ENCODE measurements at regions not wholly inside any gene's neighbourhood (a gene's known extent, or its start where the extent isn't known, plus 50 kb on each side); places are given as distances from the start of the nearest gene placed in this dataset.

DNA sequence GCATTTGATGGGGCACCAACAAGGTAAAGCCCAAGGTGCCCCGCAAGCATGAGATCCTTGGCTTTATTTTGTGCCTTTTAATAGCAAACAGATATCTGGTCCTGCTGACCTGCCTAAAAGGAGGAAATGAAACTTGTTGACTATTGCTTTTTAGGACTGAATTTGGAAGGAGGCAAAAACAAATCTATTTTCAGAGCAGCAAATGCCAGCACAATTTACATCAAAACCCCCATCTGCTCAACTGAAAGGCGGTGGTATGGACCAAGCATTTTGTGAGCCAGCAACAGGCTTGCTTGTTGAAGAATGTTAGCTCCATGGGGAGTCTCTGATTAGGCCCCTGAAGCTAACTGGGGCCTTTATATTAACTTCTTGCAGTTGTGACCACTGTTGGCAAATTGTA lies 192.6 kb upstream of the E2F8 start:
- TF ChIP-seq, protein P1, sequence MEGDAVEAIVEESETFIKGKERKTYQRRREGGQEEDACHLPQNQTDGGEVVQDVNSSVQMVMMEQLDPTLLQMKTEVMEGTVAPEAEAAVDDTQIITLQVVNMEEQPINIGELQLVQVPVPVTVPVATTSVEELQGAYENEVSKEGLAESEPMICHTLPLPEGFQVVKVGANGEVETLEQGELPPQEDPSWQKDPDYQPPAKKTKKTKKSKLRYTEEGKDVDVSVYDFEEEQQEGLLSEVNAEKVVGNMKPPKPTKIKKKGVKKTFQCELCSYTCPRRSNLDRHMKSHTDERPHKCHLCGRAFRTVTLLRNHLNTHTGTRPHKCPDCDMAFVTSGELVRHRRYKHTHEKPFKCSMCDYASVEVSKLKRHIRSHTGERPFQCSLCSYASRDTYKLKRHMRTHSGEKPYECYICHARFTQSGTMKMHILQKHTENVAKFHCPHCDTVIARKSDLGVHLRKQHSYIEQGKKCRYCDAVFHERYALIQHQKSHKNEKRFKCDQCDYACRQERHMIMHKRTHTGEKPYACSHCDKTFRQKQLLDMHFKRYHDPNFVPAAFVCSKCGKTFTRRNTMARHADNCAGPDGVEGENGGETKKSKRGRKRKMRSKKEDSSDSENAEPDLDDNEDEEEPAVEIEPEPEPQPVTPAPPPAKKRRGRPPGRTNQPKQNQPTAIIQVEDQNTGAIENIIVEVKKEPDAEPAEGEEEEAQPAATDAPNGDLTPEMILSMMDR (IDR thresholded peaks at IDR 0.05; ENCODE audit: insufficient read depth, low read length) = no peak
- no peak for DNase-seq (ENCODE audit: low read depth)
- no peak overlapping the region for H3K4me3 ChIP-seq (ENCODE audit: low read depth, low read length)

DNA sequence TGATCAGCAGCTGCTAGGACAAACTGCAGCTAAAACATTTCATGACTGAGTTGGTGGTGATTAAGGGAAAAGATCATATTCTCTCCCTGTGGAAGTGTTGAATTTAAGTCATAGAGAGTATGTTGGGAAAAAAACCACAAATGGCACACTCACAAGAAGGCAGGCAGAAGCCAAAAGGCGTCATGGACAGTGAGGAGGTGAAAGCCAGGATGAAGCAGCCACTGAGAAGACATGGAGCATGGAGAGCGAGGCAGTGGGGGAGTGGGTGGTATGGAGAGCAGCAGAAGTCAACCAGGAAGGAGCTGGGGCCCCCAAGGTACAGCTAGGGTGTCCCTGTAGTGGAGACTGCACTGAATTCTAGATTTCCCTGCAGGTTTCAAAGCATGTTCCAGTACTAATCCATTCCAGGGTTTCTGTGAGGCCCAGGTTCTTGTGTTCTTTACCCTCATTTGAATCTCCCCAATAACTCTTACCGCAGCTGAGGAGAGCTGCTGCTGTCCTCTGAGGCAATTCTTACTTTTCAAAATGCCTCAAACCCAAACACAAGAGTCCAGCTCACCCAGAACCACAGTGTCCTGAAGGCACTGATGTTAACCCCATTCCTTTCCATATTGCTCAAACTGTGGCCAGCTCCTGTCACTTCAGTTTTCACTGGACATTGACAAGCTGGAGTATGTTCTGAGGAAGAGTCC lies 191.8 kb upstream of the E2F8 start:
- DNase-seq (ENCODE audit: low read depth) = peak; percentile 95
- TF ChIP-seq, protein P1 (IDR thresholded peaks at IDR 0.05; ENCODE audit: insufficient read depth, low read length) = no peak
- H3K4me3 ChIP-seq (ENCODE audit: low read depth, low read length) = no peak overlapping the region

DNA sequence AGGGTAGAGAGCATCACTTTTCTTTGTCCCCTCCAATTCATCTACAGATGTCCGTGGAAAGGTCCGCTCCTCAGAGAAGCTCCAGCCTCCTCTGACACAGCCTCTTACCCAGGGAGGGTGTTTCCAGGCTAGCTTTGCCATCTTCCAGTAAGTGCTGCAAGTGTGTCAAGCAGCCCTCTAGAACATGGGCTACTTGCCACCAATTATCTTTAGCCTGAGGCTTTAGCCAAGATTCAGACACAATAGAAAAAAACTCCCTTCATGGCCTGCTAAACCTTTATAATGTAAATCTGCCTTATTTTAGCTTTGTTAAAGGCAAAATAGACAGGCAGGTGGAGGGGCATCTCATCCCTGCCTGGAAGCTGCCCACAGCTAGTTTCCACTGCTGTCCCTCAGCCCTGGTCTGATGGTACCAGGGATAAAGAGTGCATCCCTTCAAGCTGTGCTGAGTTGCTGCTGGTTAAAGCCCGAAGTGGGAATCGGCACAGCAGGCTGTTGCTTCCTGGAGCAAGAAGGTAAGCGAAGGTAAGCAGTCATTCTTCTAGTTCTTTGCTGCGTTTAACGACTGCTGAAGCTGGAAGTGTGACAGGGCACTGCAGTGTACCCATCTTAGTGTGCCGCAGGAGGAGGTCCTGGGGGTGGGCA lies 190.1 kb upstream of the E2F8 start:
- TF ChIP-seq, protein P1 (IDR thresholded peaks at IDR 0.05; ENCODE audit: insufficient read depth, low read length) = no peak
- no peak overlapping the region for H3K4me3 ChIP-seq (ENCODE audit: low read depth, low read length)
- peak; percentile 90 for DNase-seq (ENCODE audit: low read depth)

DNA sequence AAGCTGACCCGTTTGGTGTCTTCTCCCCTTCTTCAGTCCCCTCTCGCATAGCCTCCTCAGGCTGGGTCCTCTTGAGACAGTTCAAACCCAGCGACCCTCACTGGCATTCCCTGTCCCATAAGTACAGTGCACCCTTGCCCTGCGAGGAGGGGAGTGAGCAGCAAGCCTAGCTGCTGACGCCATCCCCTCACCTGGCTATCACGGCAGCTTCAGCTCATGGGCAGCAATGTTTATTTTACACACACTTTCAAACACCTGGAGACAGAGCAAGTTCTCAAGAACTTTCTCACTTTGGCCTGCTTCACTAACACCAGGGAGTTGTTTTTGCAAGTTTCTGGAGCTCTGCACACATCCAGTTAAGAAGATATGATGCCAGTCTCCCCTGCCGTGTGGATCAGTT lies 189.6 kb upstream of the E2F8 start:
- no peak for DNase-seq (ENCODE audit: low read depth)
- H3K4me3 ChIP-seq (ENCODE audit: low read depth, low read length) = no peak overlapping the region
- TF ChIP-seq, protein P1 (IDR thresholded peaks at IDR 0.05; ENCODE audit: insufficient read depth, low read length) = no peak

DNA sequence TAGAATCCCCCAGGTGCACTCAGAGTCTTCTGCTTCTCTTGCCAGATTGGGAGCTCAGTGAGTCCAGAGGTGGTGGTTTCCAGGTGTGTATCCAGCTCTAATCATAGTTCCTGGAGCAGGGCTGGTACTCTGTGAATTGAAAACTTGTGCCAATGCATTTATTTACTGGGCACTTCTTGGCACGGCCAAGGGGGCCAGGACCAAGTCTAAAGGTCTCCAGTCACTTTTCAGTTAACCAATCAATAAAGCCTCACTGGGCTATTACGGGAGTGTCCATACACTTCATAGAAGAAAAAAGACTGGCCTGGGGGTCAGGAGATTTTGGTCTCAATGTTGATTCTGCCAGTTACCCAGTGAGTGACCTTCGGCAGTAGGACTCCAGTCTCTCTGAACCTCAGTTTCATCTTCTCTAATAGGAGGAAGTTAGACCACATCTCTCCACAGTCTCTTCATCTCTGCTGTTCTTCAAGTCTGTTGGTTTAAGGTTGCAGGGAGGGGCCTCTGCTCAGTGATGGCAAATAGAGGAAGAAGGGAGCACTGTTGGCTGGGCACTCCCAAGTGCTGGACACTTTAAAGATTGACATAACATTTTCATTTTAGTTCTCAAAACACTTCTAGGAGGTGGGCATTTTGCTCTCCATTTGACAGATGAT lies 188.5 kb upstream of the E2F8 start:
- TF ChIP-seq, protein P1 (IDR thresholded peaks at IDR 0.05; ENCODE audit: insufficient read depth, low read length) = no peak
- DNase-seq (ENCODE audit: low read depth) = no peak
- no peak overlapping the region for H3K4me3 ChIP-seq (ENCODE audit: low read depth, low read length)

DNA sequence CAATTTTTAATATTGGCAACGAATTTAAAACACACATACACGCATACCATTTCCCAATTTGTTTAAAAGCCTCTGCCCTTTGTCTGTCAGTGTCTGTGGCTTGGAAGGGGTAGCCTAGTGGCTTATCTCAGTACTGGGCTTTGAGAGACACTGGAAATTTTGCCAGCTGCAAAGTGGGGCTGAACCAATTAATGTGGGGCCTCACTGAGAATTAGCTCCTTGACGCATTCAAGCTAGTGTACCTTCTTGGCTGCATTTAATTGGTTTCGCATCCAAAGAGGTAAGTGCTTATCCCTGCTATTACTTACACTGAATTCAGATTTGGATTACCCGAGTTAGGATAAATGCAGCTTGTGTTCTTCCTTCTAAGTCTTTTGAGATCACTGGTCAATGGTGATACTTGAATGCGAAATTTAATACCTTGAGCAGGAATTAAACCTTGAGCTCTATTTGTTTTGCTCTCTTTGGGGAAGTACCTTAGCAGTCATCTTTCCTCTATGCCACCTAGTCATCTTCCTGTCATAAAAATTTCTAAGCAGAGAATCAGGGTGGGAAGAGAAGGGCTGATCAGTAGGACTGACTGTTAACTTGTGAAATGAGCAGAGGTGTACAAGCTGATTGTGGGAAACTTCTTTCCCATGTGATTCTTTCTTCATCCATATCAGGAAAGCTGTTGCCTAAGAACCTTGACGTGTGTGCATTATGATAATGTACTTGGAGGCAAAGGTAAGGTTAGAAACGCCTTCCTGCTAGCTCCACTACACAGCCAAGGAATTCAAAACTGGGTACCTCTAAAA lies 187.7 kb upstream of the E2F8 start:
- no peak for DNase-seq (ENCODE audit: low read depth)
- no peak overlapping the region for H3K4me3 ChIP-seq (ENCODE audit: low read depth, low read length)
- TF ChIP-seq, protein P1 (IDR thresholded peaks at IDR 0.05; ENCODE audit: insufficient read depth, low read length) = peak; percentile 20
